Fibroblast of lung (primary cell): ENCODE measurements at regions not wholly inside any gene's neighbourhood (a gene's known extent, or its start where the extent isn't known, plus 50 kb on each side); places are given as distances from the start of the nearest gene placed in this dataset.

ENCODE experiments used
- EZH2 ChIP-seq: IDR thresholded peaks from 2 replicates; pipeline ENCODE4 v1.5.1; 2012; ENCODE audit warnings: low read length, control low read depth, mild to moderate bottlenecking; ENCODE audit errors: missing control alignments
- TF ChIP-seq, protein P1 (sequence below), 2 donors: IDR thresholded peaks in 1 of 2; conservative IDR thresholded peaks in 1 of 2; 1 replicate in 1 of 2; 2 replicates in 1 of 2; pipeline ENCODE4 v1.5.1; 2011 to 2012; ENCODE audit warnings: low read length in 2 of 2, control low read depth in 1 of 2, inconsistent platforms in 1 of 2, low read depth in 1 of 2, mild to moderate bottlenecking in 1 of 2

DNA sequence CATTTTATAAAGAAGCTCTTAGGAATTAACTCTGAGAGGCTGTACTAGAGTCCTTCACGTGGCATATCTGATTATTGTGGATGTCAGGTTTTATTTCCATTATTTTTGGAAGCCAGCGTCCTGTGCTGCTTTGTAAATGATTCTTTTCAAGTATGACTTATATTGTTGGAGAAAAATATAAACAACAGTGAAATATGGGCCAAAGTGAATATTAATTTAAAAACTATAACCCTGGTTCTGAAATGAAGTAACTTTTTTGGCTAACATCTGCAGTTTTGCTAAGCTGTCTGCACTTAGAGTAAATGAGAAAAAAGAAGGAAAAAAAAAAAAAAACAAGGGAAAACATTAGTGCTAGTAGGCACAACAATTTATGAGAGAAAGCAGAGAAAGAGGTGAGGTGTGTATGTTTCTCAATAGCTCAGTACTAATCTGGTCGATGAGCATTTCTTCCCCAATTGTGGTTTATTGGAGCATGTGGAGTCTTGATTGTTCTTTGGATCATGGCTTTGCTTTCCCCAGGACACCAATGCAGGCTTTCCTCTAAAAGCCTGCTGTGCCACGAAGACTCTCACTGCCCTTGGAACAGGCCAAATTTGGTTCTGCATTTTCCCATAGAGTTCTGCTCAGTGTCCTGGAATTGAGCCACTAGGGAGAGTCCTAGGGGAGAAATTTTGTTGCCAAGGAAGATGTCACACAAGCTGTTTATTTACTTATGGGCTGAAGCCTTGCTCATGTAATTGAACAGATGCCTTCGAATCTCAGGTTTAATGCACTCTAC, 273.3 kb downstream of the DKK2 start:
- TF ChIP-seq, protein P1, sequence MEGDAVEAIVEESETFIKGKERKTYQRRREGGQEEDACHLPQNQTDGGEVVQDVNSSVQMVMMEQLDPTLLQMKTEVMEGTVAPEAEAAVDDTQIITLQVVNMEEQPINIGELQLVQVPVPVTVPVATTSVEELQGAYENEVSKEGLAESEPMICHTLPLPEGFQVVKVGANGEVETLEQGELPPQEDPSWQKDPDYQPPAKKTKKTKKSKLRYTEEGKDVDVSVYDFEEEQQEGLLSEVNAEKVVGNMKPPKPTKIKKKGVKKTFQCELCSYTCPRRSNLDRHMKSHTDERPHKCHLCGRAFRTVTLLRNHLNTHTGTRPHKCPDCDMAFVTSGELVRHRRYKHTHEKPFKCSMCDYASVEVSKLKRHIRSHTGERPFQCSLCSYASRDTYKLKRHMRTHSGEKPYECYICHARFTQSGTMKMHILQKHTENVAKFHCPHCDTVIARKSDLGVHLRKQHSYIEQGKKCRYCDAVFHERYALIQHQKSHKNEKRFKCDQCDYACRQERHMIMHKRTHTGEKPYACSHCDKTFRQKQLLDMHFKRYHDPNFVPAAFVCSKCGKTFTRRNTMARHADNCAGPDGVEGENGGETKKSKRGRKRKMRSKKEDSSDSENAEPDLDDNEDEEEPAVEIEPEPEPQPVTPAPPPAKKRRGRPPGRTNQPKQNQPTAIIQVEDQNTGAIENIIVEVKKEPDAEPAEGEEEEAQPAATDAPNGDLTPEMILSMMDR (conservative IDR thresholded peaks at IDR 0.05 in 1 of 2, IDR thresholded peaks at IDR 0.05 in 1 of 2; ENCODE audit: low read depth in 1 of 2, low read length in 2 of 2): no peak
- no peak for TF ChIP-seq EZH2
